ENCODE measurements at regions not wholly inside any gene's neighbourhood (a gene's known extent, or its start where the extent isn't known, plus 50 kb on each side); places are given as distances from the start of the nearest gene placed in this dataset.

GRCh38 chr5:56286015-56286884 is 53.1 kb upstream of the ANKRD55 start:
- TF ChIP-seq POLR2A (IDR thresholded peaks at IDR 0.05), result no peak
- TF ChIP-seq, protein P1, sequence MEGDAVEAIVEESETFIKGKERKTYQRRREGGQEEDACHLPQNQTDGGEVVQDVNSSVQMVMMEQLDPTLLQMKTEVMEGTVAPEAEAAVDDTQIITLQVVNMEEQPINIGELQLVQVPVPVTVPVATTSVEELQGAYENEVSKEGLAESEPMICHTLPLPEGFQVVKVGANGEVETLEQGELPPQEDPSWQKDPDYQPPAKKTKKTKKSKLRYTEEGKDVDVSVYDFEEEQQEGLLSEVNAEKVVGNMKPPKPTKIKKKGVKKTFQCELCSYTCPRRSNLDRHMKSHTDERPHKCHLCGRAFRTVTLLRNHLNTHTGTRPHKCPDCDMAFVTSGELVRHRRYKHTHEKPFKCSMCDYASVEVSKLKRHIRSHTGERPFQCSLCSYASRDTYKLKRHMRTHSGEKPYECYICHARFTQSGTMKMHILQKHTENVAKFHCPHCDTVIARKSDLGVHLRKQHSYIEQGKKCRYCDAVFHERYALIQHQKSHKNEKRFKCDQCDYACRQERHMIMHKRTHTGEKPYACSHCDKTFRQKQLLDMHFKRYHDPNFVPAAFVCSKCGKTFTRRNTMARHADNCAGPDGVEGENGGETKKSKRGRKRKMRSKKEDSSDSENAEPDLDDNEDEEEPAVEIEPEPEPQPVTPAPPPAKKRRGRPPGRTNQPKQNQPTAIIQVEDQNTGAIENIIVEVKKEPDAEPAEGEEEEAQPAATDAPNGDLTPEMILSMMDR (IDR thresholded peaks at IDR 0.05), result no peak

All from right lobe of liver (tissue), 4 donors.